ENCODE measurements at regions not wholly inside any gene's neighbourhood (a gene's known extent, or its start where the extent isn't known, plus 50 kb on each side); places are given as distances from the start of the nearest gene placed in this dataset.

DNA sequence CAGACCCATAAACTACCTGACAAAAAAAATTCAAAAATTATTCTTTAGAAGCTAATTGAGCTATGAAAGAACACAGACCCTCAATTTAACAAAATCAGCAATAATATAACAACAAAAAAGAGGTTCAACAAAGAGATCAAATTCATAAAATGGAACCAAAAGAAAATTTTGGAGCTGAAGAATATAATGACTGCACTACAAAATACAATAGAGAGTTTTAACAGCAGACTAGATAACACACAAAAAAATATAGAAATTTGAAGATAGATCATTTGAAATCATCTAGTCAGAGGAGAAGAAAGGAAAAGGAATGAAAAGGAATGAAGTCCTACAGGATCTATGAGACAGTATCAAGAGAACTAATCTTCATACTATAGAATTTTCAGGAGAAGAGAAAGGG is 422.1 kb downstream of the PAX1 start:
- TF ChIP-seq, protein P1, sequence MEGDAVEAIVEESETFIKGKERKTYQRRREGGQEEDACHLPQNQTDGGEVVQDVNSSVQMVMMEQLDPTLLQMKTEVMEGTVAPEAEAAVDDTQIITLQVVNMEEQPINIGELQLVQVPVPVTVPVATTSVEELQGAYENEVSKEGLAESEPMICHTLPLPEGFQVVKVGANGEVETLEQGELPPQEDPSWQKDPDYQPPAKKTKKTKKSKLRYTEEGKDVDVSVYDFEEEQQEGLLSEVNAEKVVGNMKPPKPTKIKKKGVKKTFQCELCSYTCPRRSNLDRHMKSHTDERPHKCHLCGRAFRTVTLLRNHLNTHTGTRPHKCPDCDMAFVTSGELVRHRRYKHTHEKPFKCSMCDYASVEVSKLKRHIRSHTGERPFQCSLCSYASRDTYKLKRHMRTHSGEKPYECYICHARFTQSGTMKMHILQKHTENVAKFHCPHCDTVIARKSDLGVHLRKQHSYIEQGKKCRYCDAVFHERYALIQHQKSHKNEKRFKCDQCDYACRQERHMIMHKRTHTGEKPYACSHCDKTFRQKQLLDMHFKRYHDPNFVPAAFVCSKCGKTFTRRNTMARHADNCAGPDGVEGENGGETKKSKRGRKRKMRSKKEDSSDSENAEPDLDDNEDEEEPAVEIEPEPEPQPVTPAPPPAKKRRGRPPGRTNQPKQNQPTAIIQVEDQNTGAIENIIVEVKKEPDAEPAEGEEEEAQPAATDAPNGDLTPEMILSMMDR (IDR thresholded peaks at IDR 0.05), result no peak
- TF ChIP-seq EP300 (IDR thresholded peaks at IDR 0.05), result no peak

Data from upper lobe of left lung (tissue), 4 donors.